Gastroesophageal sphincter (tissue), 4 donors: ENCODE measurements at regions not wholly inside any gene's neighbourhood (a gene's known extent, or its start where the extent isn't known, plus 50 kb on each side); places are given as distances from the start of the nearest gene placed in this dataset.

Source experiments
- ATAC-seq: fragments of 150-250 bp; one replicate; pipeline ENCODE4 v1.9.1; 2016; ENCODE audit warnings: mild to moderate bottlenecking, moderate library complexity
- H3K27ac ChIP-seq, 4 donors: fragments of 200-600 bp; sonication (generic) in 3 of 4; 1 replicate in 3 of 4; 2 replicates in 1 of 4; pipeline ENCODE4 v1.5.1; 2016 to 2019
- H3K27me3 ChIP-seq: fragments of 200-600 bp; sonication (generic); one replicate; pipeline ENCODE4 v1.5.1; 2019
- H3K36me3 ChIP-seq, 2 donors: fragments of 200-600 bp; sonication (generic); one replicate each; pipeline ENCODE4 v1.5.1; 2019; ENCODE audit warnings: control low read depth in 1 of 2
- H3K4me1 ChIP-seq, 3 donors: fragments of 200-600 bp; sonication (generic); 1 replicate in 2 of 3; 2 replicates in 1 of 3; pipeline ENCODE4 v1.5.1; 2016 to 2019; ENCODE audit warnings: control low read depth in 2 of 3
- H3K4me3 ChIP-seq, 2 donors: fragments of 200-600 bp; sonication (generic); one replicate each; pipeline ENCODE4 v1.5.1; 2019; ENCODE audit warnings: mild to moderate bottlenecking in 1 of 2, moderate library complexity in 1 of 2
- H3K9me3 ChIP-seq, 3 donors: fragments of 200-600 bp; sonication (generic); one replicate each; pipeline ENCODE4 v1.5.1; 2017 to 2019; ENCODE audit warnings: control low read depth in 2 of 3
- EP300 ChIP-seq: sonication (generic); formaldehyde crosslinking; IDR thresholded peaks from one replicate; pipeline ENCODE4 v1.6.1; 2017; ENCODE audit warnings: antibody characterized with exemption, mild to moderate bottlenecking
- POLR2A ChIP-seq, 2 donors: fragments of 450-650 bp; IDR thresholded peaks; one replicate each; pipeline ENCODE4 v1.6.1; 2017; ENCODE audit warnings: antibody characterized with exemption in 2 of 2, mild to moderate bottlenecking in 2 of 2, moderate library complexity in 1 of 2
- POLR2AphosphoS5 ChIP-seq: sonication (generic); formaldehyde crosslinking; IDR thresholded peaks from one replicate; pipeline ENCODE4 v1.6.1; 2017; ENCODE audit warnings: antibody characterized with exemption
- WGBS, 2 donors: methylation state at CpG; one replicate each; pipeline ENCODE4 v1.1.5; 2018; ENCODE audit warnings: low coverage in 1 of 2; 5-methylcytosine and 5-hydroxymethylcytosine counted together
- TF ChIP-seq, protein P1 (sequence below), 4 experiments: fragments of 200-600 bp in 2 of 4; fragments of 450-650 bp in 2 of 4; sonication (generic) in 1 of 4; IDR thresholded peaks; one replicate each; pipeline ENCODE4 v1.5.1; 2017 to 2019; ENCODE audit warnings: antibody characterized with exemption in 4 of 4, mild to moderate bottlenecking in 2 of 4, moderate library complexity in 2 of 4

DNA sequence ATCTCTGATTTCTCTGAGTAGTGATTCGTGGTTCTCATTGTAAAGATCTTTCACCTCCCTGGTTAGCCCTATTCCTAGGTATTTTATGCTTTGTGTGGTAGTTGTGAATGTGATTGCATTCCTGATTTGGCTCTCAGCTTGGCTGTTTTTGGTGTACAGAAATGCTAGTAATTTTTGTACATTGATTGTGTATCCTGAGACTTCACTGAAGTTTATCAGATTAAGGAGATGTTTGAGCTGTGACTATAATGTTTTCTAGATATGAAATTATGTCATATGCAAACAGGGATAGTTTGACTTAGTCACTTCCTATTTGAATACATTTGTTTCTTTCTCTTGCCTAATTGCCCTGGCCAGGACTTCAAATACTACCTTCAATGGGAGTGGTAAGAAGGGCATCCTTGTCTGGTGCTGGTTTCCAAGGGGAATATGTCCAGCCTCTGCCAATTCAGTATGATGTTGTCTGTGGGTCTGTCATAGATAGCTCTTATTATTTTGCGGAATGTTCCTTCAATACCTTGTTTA is 251.9 kb upstream of the ZNF804A start:
- Histone ChIP-seq H3K4me3 (no peak overlapping the region), H3K4me1 (no peaks in the 10 kb centered on the region), H3K27ac (no peak overlapping the region), H3K9me3 (no peaks in the 10 kb centered on the region), H3K27me3 (no peaks in the 10 kb centered on the region), H3K36me3 (no peaks in the 10 kb centered on the region)
- no peak for ATAC-seq
- WGBS, 2 donors: 81 to 100% methylated on average over 1 to 2 of the region's 2 CpGs
- TF ChIP-seq POLR2AphosphoS5 (no peak), POLR2A (IDR thresholded peaks at IDR 0.05) (no peak), EP300 (no peak)
- TF ChIP-seq, protein P1, sequence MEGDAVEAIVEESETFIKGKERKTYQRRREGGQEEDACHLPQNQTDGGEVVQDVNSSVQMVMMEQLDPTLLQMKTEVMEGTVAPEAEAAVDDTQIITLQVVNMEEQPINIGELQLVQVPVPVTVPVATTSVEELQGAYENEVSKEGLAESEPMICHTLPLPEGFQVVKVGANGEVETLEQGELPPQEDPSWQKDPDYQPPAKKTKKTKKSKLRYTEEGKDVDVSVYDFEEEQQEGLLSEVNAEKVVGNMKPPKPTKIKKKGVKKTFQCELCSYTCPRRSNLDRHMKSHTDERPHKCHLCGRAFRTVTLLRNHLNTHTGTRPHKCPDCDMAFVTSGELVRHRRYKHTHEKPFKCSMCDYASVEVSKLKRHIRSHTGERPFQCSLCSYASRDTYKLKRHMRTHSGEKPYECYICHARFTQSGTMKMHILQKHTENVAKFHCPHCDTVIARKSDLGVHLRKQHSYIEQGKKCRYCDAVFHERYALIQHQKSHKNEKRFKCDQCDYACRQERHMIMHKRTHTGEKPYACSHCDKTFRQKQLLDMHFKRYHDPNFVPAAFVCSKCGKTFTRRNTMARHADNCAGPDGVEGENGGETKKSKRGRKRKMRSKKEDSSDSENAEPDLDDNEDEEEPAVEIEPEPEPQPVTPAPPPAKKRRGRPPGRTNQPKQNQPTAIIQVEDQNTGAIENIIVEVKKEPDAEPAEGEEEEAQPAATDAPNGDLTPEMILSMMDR (IDR thresholded peaks at IDR 0.05): no peak

DNA sequence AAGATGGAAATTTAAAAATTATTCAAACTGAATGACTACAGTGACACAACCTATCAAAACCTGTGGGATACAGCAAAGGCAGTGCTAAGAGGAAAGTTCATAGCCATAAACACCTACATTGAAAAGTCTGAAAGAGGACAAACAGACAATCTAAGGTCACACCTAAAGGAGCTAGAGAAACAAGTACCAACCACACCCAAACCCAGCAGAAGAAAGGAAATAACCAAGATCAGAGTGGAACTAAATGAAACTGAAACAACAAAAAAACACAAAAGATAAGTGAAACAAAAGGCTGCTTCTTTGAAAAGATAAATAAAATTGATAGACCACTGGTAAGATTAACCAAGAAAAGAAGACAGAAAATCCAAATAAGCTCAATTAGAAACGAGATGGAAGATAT is 247.2 kb upstream of the ZNF804A start:
- Histone ChIP-seq H3K4me1 (no peaks in the 10 kb centered on the region), H3K36me3 (no peaks in the 10 kb centered on the region), H3K4me3 (no peak overlapping the region), H3K27me3 (no peaks in the 10 kb centered on the region), H3K27ac (no peak overlapping the region), H3K9me3 (no peaks in the 10 kb centered on the region)
- 42 to 63% methylated on average over 1 of the region's 1 CpG for WGBS, 2 donors
- ATAC-seq: no peak
- TF ChIP-seq POLR2A (IDR thresholded peaks at IDR 0.05) (no peak), POLR2AphosphoS5 (no peak), EP300 (no peak)
- TF ChIP-seq, protein P1 (IDR thresholded peaks at IDR 0.05): no peak

DNA sequence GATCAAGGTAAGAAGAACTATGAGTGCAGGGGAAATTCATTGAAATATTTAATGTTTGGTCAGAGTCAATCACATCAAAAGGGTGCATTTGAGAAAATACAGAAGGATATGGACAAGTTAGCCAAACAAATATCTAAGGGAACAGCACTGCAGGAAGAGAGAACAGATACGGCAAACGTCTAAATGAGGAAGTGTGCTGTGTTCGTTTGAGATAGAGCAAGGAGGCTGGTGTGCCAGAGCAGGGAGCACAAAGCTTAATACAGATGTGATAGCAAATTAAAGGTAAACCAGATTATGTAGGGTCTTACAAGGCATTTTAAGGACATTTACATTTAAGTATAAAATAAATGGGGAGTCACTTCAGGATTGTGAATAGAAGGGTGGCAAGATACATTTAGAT is 241.3 kb upstream of the ZNF804A start:
- no peak overlapping the region for H3K27ac ChIP-seq
- no peaks in the 10 kb centered on the region for H3K27me3 ChIP-seq
- no peak for ATAC-seq
- WGBS, 2 donors: 39 to 46% methylated on average over 3 of the region's 3 CpGs
- no peaks in the 10 kb centered on the region for H3K4me1 ChIP-seq
- H3K9me3 ChIP-seq: no peaks in the 10 kb centered on the region
- H3K36me3 ChIP-seq: no peaks in the 10 kb centered on the region
- TF ChIP-seq POLR2AphosphoS5 (no peak), EP300 (no peak), POLR2A (IDR thresholded peaks at IDR 0.05) (no peak)
- TF ChIP-seq, protein P1 (IDR thresholded peaks at IDR 0.05): no peak
- H3K4me3 ChIP-seq: no peak overlapping the region

DNA sequence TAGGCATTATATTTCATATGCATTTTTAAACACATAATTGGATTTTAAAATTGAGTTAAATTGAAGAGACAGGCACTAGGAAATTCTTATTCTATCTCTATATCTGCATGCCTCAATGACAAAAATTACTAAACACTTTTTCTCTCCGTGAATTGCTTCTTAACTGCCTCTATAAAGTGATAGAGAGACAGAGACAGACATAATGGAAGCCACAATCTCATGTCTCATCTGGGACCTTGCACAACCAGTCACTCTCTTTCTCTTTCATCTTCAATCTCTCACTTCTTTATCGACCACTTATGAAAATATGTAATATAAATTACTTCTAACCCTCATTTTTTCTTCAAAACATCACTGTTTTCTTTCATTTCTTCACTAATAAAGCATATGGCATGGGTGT is 238.9 kb upstream of the ZNF804A start:
- Histone ChIP-seq H3K27ac (no peak overlapping the region), H3K36me3 (no peaks in the 10 kb centered on the region), H3K27me3 (no peaks in the 10 kb centered on the region), H3K4me3 (no peak overlapping the region), H3K4me1 (no peaks in the 10 kb centered on the region), H3K9me3 (no peaks in the 10 kb centered on the region)
- no peak for TF ChIP-seq POLR2A (IDR thresholded peaks at IDR 0.05)
- TF ChIP-seq POLR2AphosphoS5: no peak
- no peak for TF ChIP-seq EP300
- TF ChIP-seq, protein P1 (IDR thresholded peaks at IDR 0.05): no peak
- no peak for ATAC-seq
- WGBS, 2 donors: 67 to 73% methylated on average over 2 of the region's 2 CpGs

DNA sequence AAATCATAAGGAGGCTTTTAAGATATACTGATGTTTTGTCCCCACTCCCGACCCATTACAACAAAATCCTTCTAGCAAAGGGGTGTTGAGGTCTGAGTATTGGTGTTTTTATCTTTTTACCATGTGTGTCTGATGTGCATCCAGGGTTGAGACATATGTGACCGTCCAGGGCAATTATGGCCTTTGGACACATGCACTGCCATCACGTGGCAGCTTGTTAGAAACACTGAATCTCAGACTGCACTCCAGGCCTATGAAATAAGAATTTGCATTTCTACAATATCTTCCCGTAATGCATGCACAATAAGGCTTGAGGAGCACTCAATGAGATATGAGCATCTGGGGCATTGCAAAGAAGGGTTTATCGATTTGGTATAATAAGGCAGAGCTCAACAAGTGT is 235.1 kb upstream of the ZNF804A start:
- Histone ChIP-seq H3K27ac (no peak overlapping the region), H3K4me3 (no peak overlapping the region), H3K4me1 (no peaks in the 10 kb centered on the region), H3K9me3 (no peaks in the 10 kb centered on the region), H3K36me3 (no peaks in the 10 kb centered on the region), H3K27me3 (no peaks in the 10 kb centered on the region)
- TF ChIP-seq POLR2A (IDR thresholded peaks at IDR 0.05): no peak
- TF ChIP-seq, protein P1 (IDR thresholded peaks at IDR 0.05): no peak
- TF ChIP-seq POLR2AphosphoS5: no peak
- no peak for TF ChIP-seq EP300
- 84 to 100% methylated on average over 4 to 5 of the region's 5 CpGs for WGBS, 2 donors
- ATAC-seq: no peak
